ENCODE measurements at regions not wholly inside any gene's neighbourhood (a gene's known extent, or its start where the extent isn't known, plus 50 kb on each side); places are given as distances from the start of the nearest gene placed in this dataset.

DNA sequence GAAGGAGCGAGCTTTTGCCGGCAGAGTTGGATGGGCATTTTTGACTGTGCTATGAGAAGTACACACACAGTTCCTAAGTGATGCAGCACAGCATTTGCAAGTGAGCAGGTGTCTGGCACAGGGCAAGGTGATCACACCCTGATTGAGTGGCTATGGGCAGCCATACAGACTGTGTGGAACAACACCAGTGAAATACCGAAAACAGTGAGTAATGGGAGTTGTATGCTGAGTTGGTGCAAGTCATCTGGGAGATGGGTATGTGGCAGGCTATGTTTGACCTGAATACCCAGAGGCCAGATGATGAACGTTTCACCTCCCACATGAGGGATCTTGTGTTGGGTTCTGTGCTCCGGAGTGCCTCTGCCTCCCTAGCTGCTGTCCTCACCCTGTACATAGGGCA, 53.5 kb upstream of the TIPARP start:
- ATAC-seq: no peak
- CTCF ChIA-PET: no interaction called here
- Mint-ChIP-seq H3K27me3 (no peaks in the 10 kb centered on the region), H3K27ac (no peak overlapping the region), H3K4me3 (no peak overlapping the region), H3K9me3 (ENCODE audit: low read depth) (no peaks in the 10 kb centered on the region), H3K36me3 (no peaks in the 10 kb centered on the region), H3K4me1 (peaks cover 3% of the 10 kb centered on the region)
- DNase-seq: no peak

DNA sequence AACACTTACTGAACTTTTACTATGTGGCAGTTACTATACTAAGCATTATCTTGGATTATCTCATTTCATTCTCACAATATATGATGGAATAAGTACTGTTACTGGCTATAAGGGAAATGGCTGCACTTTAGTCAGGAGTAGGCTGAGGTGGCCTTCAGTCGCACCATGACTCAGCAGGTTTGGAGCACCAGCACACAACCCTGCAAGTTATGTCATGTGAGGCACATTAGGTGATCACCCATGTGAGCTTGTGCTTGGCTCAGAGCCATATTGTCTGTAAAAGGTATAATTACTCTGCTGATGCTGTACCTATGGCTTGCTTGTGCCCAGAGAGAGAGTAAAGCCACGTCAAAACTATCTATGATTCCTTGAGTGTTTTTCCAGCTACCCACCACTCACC, 54.1 kb upstream of the TIPARP start:
- ATAC-seq: no peak
- Mint-ChIP-seq H3K27me3 (no peaks in the 10 kb centered on the region), H3K4me3 (no peak overlapping the region), H3K4me1 (peaks cover 8% of the 10 kb centered on the region), H3K27ac (no peak overlapping the region), H3K9me3 (ENCODE audit: low read depth) (no peaks in the 10 kb centered on the region), H3K36me3 (peaks cover 1% of the 10 kb centered on the region)
- CTCF ChIA-PET: no interaction called here
- no peak for DNase-seq

- CTCF ChIA-PET: no interaction called here
- no peaks in the 10 kb centered on the region for H3K9me3 Mint-ChIP-seq (ENCODE audit: low read depth)
- DNase-seq (no peak), ATAC-seq (no peak)
- H3K27me3 Mint-ChIP-seq: no peaks in the 10 kb centered on the region
- H3K27ac Mint-ChIP-seq: no peak overlapping the region
- H3K4me3 Mint-ChIP-seq: no peak overlapping the region
- H3K36me3 Mint-ChIP-seq: peaks cover 1% of the 10 kb centered on the region
- H3K4me1 Mint-ChIP-seq: peaks cover 10% of the 10 kb centered on the region
Measured at GRCh38 chr3:156619376-156619775, 55.0 kb upstream of the TIPARP start.

DNA sequence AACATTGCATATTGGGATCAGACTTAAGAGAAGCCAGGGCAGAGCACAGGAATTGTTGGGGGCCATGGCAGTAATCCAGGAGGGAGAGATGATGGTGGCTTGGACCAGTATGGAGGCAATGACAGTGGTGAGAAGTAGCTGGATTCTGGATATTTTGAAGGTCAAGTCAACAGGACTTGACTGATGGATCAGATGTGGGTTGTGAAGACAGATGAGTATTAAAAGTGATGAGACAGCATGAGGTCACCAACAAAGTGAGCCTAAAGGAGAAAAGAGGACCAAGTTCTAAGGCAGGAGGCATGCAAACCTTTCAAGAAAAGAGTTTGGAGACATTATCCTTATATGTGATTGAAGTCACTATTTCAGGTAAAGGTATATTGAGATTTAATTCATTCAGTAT, 56.6 kb upstream of the TIPARP start:
- Mint-ChIP-seq H3K27ac (no peak overlapping the region), H3K4me3 (no peak overlapping the region), H3K4me1 (peaks cover 10% of the 10 kb centered on the region), H3K9me3 (ENCODE audit: low read depth) (no peaks in the 10 kb centered on the region), H3K27me3 (no peaks in the 10 kb centered on the region), H3K36me3 (peaks cover 1% of the 10 kb centered on the region)
- DNase-seq (no peak), ATAC-seq (no peak)
- CTCF ChIA-PET: interaction anchor here (0.7 kb wide), 1 partner anchor 56 kb away, joined by 3 read pairs; no protein-coding TSS in a partner anchor

GRCh38 chr3:156617145-156617544, 57.2 kb upstream of the TIPARP start:
- Mint-ChIP-seq H3K4me1 (peaks cover 10% of the 10 kb centered on the region), H3K27ac (no peak overlapping the region), H3K9me3 (ENCODE audit: low read depth) (no peaks in the 10 kb centered on the region), H3K27me3 (no peaks in the 10 kb centered on the region), H3K4me3 (no peak overlapping the region), H3K36me3 (peaks cover 1% of the 10 kb centered on the region)
- ATAC-seq (no peak), DNase-seq (no peak)
- CTCF ChIA-PET: no interaction called here

- Mint-ChIP-seq H3K36me3 (peaks cover 1% of the 10 kb centered on the region), H3K9me3 (ENCODE audit: low read depth) (no peaks in the 10 kb centered on the region), H3K27me3 (no peaks in the 10 kb centered on the region), H3K4me1 (peaks cover 10% of the 10 kb centered on the region), H3K27ac (no peak overlapping the region), H3K4me3 (no peak overlapping the region)
- DNase-seq (no peak), ATAC-seq (no peak)
- CTCF ChIA-PET: interaction anchor here (1.3 kb wide), 1 partner anchor 59 kb away, joined by 3 read pairs; the partner anchor contains the start of gene TIPARP
Measured at GRCh38 chr3:156615592-156616173, 58.7 kb upstream of the TIPARP start.

GRCh38 chr3:156614642-156615511, 59.5 kb upstream of the TIPARP start:
- Mint-ChIP-seq H3K4me3 (no peak overlapping the region), H3K36me3 (peaks cover 1% of the 10 kb centered on the region)

DNA sequence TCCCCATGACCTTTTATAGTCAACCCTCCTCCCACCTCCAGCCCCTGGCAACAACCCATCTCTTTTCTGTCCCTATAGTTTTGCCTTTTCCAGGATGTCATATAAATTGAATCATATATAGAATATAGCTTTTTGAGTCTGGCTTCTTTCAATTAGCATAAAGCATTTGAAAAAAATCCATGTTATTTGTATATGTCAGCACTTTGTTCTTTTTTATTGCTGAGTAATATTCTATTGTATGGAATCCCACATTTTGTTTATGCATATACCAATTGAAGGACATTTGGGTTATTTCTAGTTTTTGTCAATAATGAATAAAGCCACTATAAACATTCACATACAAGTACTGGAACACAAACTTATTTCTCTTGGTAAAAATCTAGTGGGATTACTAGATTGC, 58.0 kb upstream of the SSR3 start:
- Mint-ChIP-seq H3K9me3 (ENCODE audit: low read depth) (no peaks in the 10 kb centered on the region), H3K4me1 (peaks cover 15% of the 10 kb centered on the region), H3K4me3 (no peak overlapping the region), H3K36me3 (peaks cover 1% of the 10 kb centered on the region), H3K27ac (no peak overlapping the region), H3K27me3 (peaks cover 8% of the 10 kb centered on the region)
- CTCF ChIA-PET: no interaction called here
- ATAC-seq (no peak), DNase-seq (no peak)

More at GRCh38 chr3:156614642-156615511, 59.5 kb upstream of the TIPARP start:
- ATAC-seq (no peak), DNase-seq (no peak)
- Mint-ChIP-seq H3K27ac (no peak overlapping the region), H3K27me3 (peaks cover 3% of the 10 kb centered on the region), H3K9me3 (ENCODE audit: low read depth) (no peaks in the 10 kb centered on the region), H3K4me1 (peaks cover 11% of the 10 kb centered on the region)
- CTCF ChIA-PET: interaction anchor here (1.3 kb wide), 1 partner anchor 60 kb away, joined by 3 read pairs; the partner anchor contains the start of gene TIPARP

GRCh38 chr3:156611870-156612494, 57.1 kb upstream of the SSR3 start:
- peaks cover 1% of the 10 kb centered on the region for H3K36me3 Mint-ChIP-seq
- ATAC-seq (no peak), DNase-seq (no peak)
- H3K4me1 Mint-ChIP-seq: peaks cover 19% of the 10 kb centered on the region
- H3K4me3 Mint-ChIP-seq: no peak overlapping the region
- CTCF ChIA-PET: no interaction called here
- H3K9me3 Mint-ChIP-seq (ENCODE audit: low read depth): no peaks in the 10 kb centered on the region
- peaks cover 8% of the 10 kb centered on the region for H3K27me3 Mint-ChIP-seq
- no peak overlapping the region for H3K27ac Mint-ChIP-seq

DNA sequence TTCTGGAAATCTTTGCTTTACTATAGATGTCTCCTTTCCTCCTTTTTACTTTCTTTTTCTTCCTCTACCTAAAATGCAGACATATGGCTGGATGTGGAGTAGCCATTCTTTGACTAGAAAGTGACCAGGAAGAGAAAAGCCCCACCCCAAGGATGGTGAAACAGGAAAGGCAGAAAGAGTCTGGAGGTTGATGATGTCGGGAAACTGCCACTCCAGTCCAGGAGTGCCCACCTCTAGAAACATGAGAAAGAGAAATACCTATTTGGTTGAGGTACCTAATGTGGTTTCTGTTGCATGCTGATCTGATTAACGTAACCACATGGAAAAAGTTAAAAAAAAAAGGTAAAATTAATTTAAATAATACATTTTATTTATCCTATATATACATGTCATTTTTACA, 55.2 kb upstream of the SSR3 start:
- CTCF ChIA-PET: no interaction called here
- no peak for ATAC-seq
- Mint-ChIP-seq H3K27ac (no peak overlapping the region), H3K4me1 (peaks cover 27% of the 10 kb centered on the region), H3K9me3 (ENCODE audit: low read depth) (no peaks in the 10 kb centered on the region), H3K4me3 (no peak overlapping the region), H3K27me3 (peaks cover 8% of the 10 kb centered on the region), H3K36me3 (peaks cover 1% of the 10 kb centered on the region)
- DNase-seq: no peak

- no peak overlapping the region for H3K4me3 Mint-ChIP-seq
- H3K27ac Mint-ChIP-seq: no peak overlapping the region
- peaks cover 1% of the 10 kb centered on the region for H3K36me3 Mint-ChIP-seq
- DNase-seq: no peak
- peaks cover 8% of the 10 kb centered on the region for H3K27me3 Mint-ChIP-seq
- ATAC-seq: no peak
- H3K9me3 Mint-ChIP-seq (ENCODE audit: low read depth): no peaks in the 10 kb centered on the region
- CTCF ChIA-PET: no interaction called here
- H3K4me1 Mint-ChIP-seq: peaks cover 25% of the 10 kb centered on the region
Measured at GRCh38 chr3:156609546-156609945, 54.6 kb upstream of the SSR3 start.

DNA sequence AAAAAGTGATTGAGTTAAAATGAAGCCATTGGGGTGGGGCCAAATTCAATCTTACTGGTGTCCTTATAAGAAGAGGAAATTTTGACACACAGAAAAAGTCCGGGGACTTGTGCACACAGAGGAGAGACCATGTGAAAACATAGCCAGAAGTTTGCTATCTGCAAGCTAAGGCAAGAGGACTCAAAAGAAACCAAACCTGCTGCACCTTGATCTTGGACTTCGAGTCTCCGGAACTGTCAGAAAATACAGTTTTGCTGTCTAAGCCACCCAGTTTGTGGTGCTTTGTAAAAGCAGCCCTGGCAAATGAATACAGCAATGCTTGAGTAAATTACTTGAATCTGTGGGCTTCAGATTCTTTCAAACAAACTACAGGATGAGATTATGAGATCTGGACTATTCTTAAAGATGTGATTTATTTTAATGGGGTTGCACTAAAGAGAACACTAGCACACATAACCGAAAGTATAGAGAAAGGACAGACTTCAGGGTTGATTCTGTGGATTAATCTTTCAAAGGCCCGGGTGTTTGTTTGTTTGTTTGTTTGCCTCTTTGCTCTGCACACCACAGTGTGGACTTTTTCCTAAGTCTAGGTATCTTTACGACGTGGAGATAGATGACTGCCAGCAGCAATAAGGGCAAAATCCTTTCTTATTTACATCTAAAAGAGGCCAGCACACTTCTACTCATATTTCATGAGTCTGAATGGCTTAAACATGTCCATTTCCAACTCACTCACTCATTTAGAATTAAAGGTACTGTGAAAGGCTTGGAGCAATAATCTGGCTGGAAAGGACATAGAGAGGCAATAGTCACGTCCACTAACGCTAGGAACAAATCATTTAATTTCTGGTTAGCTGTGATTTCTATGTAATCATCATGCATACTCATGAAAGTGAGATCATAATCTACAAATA, 53.9 kb upstream of the SSR3 start:
- Mint-ChIP-seq H3K9me3 (ENCODE audit: low read depth) (no peaks in the 10 kb centered on the region), H3K4me1 (peaks cover 28% of the 10 kb centered on the region), H3K27me3 (peaks cover 8% of the 10 kb centered on the region), H3K36me3 (peaks cover 3% of the 10 kb centered on the region), H3K27ac (no peak overlapping the region), H3K4me3 (no peak overlapping the region)
- no peak for ATAC-seq
- CTCF ChIA-PET: no interaction called here
- DNase-seq: no peak

DNA sequence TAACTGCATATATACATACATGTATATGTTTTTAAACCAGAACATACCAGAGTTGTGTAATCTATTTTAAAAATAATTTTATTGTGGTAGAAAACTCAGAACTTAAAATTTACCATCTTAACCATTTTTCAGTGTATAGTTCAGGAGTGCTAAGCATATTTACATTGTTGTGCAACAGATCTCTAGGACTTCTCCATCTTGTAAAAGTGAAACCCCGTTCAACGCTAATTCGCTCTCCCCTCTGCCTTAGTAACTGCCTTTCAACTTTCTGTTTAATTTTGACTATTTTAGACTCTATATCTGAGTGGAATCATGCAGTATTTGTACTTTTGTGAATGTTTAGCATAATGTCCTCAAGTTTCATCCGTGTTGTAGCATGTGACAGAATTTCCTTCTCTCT, 51.8 kb upstream of the SSR3 start:
- peaks cover 43% of the 10 kb centered on the region for H3K4me1 Mint-ChIP-seq
- H3K27me3 Mint-ChIP-seq: peaks cover 8% of the 10 kb centered on the region
- H3K9me3 Mint-ChIP-seq (ENCODE audit: low read depth): no peaks in the 10 kb centered on the region
- H3K36me3 Mint-ChIP-seq: peaks cover 3% of the 10 kb centered on the region
- peak overlapping the region; percentile 76 for H3K27ac Mint-ChIP-seq
- DNase-seq: no peak
- peak overlapping the region; percentile 70 for H3K4me3 Mint-ChIP-seq
- CTCF ChIA-PET: no interaction called here
- peak; percentile 76 for ATAC-seq

Data from activated CD8-positive, alpha-beta memory T cell treated with anti-CD3 and anti-CD28 coated beads, Interleukin-2, amount 10 ng/mL, durations not matched to agents 7 days and 5 days (primary cell).